ENCODE measurements at regions not wholly inside any gene's neighbourhood (a gene's known extent, or its start where the extent isn't known, plus 50 kb on each side); places are given as distances from the start of the nearest gene placed in this dataset.
"Not testable (repeated sequence)": the region's sequence is repeated elsewhere in the genome, so short reads cannot be mapped to it uniquely, and the experiment has no call there.

- TF ChIP-seq CTCF (conservative IDR thresholded peaks at IDR 0.05); ZFX (IDR thresholded peaks at IDR 0.05): not testable (repeated sequence)
These were observed 185.9 kb downstream of the TPBG start for GRCh38 chr6:82549480-82549879.

Data from C4-2B (cell line).